ENCODE measurements at regions not wholly inside any gene's neighbourhood (a gene's known extent, or its start where the extent isn't known, plus 50 kb on each side); places are given as distances from the start of the nearest gene placed in this dataset.

GRCh38 chr13:78334059-78334458 lies 269.3 kb downstream of the POU4F1 start:
- no peaks in the 10 kb centered on the region for H3K4me1 ChIP-seq
- H3K9ac ChIP-seq (ENCODE audit: low read depth in 2 of 2, low read length in 2 of 2), result no peak overlapping the region
- TF ChIP-seq CTCF (IDR thresholded peaks at IDR 0.05), result no peak
- intact Hi-C loops (cut with DNase I), result no loop called here
- H3K4me3 ChIP-seq, result no peak overlapping the region
- H3K36me3 ChIP-seq, result no peaks in the 10 kb centered on the region
- no peak overlapping the region for H3K27ac ChIP-seq
- no peaks in the 10 kb centered on the region for H3K9me3 ChIP-seq
- DNase-seq, result no peak
- no peaks in the 10 kb centered on the region for H3K27me3 ChIP-seq

- no peak for TF ChIP-seq CTCF (IDR thresholded peaks at IDR 0.05)
- DNase-seq, result no peak
- Histone ChIP-seq H3K9ac (ENCODE audit: low read depth in 2 of 2, low read length in 2 of 2) (no peak overlapping the region), H3K36me3 (no peaks in the 10 kb centered on the region), H3K27ac (no peak overlapping the region), H3K4me1 (no peaks in the 10 kb centered on the region), H3K27me3 (no peaks in the 10 kb centered on the region), H3K4me3 (no peak overlapping the region), H3K9me3 (no peaks in the 10 kb centered on the region)
- intact Hi-C loops (cut with DNase I), result no loop called here
Observed at GRCh38 chr13:78326633-78327032, 276.7 kb downstream of the POU4F1 start.

- Histone ChIP-seq H3K9ac (ENCODE audit: low read depth in 2 of 2, low read length in 2 of 2) (no peak overlapping the region), H3K4me1 (no peaks in the 10 kb centered on the region), H3K9me3 (no peaks in the 10 kb centered on the region), H3K27me3 (no peaks in the 10 kb centered on the region), H3K27ac (no peak overlapping the region), H3K4me3 (no peak overlapping the region), H3K36me3 (no peaks in the 10 kb centered on the region)
- intact Hi-C loops (cut with DNase I), result no loop called here
- DNase-seq, result no peak
- no peak for TF ChIP-seq CTCF (IDR thresholded peaks at IDR 0.05)
Observed at GRCh38 chr13:78325585-78325984, 277.8 kb downstream of the POU4F1 start.

GRCh38 chr13:78323848-78324247 lies 279.5 kb downstream of the POU4F1 start:
- Histone ChIP-seq H3K4me3 (no peak overlapping the region), H3K4me1 (no peaks in the 10 kb centered on the region), H3K27ac (no peak overlapping the region), H3K36me3 (no peaks in the 10 kb centered on the region), H3K9me3 (no peaks in the 10 kb centered on the region), H3K27me3 (no peaks in the 10 kb centered on the region), H3K9ac (ENCODE audit: low read depth in 2 of 2, low read length in 2 of 2) (no peak overlapping the region)
- no peak for DNase-seq
- intact Hi-C loops (cut with DNase I), result no loop called here
- TF ChIP-seq CTCF (IDR thresholded peaks at IDR 0.05), result no peak

GRCh38 chr13:78323040-78323439 lies 280.3 kb downstream of the POU4F1 start:
- Histone ChIP-seq H3K36me3 (no peaks in the 10 kb centered on the region), H3K4me1 (no peaks in the 10 kb centered on the region), H3K27ac (no peak overlapping the region), H3K4me3 (no peak overlapping the region), H3K9me3 (no peaks in the 10 kb centered on the region), H3K9ac (ENCODE audit: low read depth in 2 of 2, low read length in 2 of 2) (no peak overlapping the region), H3K27me3 (no peaks in the 10 kb centered on the region)
- TF ChIP-seq CTCF (IDR thresholded peaks at IDR 0.05), result no peak
- no peak for DNase-seq
- intact Hi-C loops (cut with DNase I), result no loop called here

Measured in colonic mucosa (tissue), 4 donors.